K562 (cell line): ENCODE measurements at regions not wholly inside any gene's neighbourhood (a gene's known extent, or its start where the extent isn't known, plus 50 kb on each side); places are given as distances from the start of the nearest gene placed in this dataset.

Source experiments
- ATAC-seq: fragments of 200-7000 bp; cut with Tn5 transposase; 3 replicates; pipeline ENCODE4 v1.9.1; 2020; ENCODE audit warnings: moderate library complexity
- BruUV-seq: library from RNA; stranded (reverse); fragments of 400-500 nt; replicated peaks from 2 replicates; lab custom pipeline; 2021; lab: Mats Ljungman, UMichigan
- CTCF ChIA-PET: fragments of 300-600 bp; formaldehyde crosslinking; extraction: SDS; loops from one replicate; lab custom pipeline; 2021; ENCODE audit warnings: low intra/inter-chr PET ratio; lab: Yijun Ruan, JAX
- POLR2A ChIA-PET: fragments of 300-600, 350-650 bp; sonication (Branson Sonifier 250); formaldehyde crosslinking; extraction: SDS; loops from one replicate; lab custom pipeline; 2021; ENCODE audit warnings: antibody characterized with exemption, inconsistent platforms; lab: Yijun Ruan, JAX
- DNase-seq, 4 experiments: peaks; one replicate each; pipeline versions ENCODE4 v3.0.0 to v3.0.0-alpha.2; 2011 to 2018; ENCODE audit warnings: low spot score in 3 of 4, mixed read lengths in 3 of 4; ENCODE audit errors: extremely low read depth in 1 of 4
- FAIRE-seq: peaks from 2 replicates; lab custom pipeline; 2011; peaks lifted over from hg19 to GRCh38; lab: Jason Lieb, UNC
- H2AFZ ChIP-seq: 2 replicates; pipeline ENCODE4 v1.6.0; 2011; ENCODE audit warnings: low read depth, low read length, control low read depth, inconsistent platforms
- H3K27ac ChIP-seq: fragments of 200-600 bp; 3 replicates; pipeline ENCODE4 v1.8.0; 2011; ENCODE audit warnings: low read depth, mild to moderate bottlenecking, control low read depth, inconsistent platforms, low read length, moderate library complexity, mixed read lengths; ENCODE audit errors: extremely low read depth
- H3K27me3 ChIP-seq, 2 experiments: fragments of 300-600 bp in 1 of 2; 2 replicates in 1 of 2; 3 replicates in 1 of 2; pipeline versions ENCODE4 v1.6.0 to v1.8.0; 2011; ENCODE audit warnings: inconsistent platforms in 2 of 2, low read length in 2 of 2, mild to moderate bottlenecking in 1 of 2, mixed read lengths in 1 of 2, moderate library complexity in 1 of 2; ENCODE audit not compliant: control insufficient read depth in 2 of 2, insufficient read depth in 2 of 2
- H3K36me3 ChIP-seq: fragments of 300-600 bp; 3 replicates; pipeline ENCODE4 v1.8.0; 2011; ENCODE audit warnings: mild to moderate bottlenecking, low read length, inconsistent platforms; ENCODE audit not compliant: control insufficient read depth, insufficient read depth
- H3K4me1 ChIP-seq, 2 experiments: fragments of 200-600 bp in 1 of 2; replicated peaks in 1 of 2; 2 replicates in 1 of 2; 3 replicates in 1 of 2; pipeline versions ENCODE4 v1.5.1 to v1.8.0; 2011; ENCODE audit warnings: inconsistent platforms in 2 of 2, low read length in 2 of 2, mild to moderate bottlenecking in 1 of 2, mixed read lengths in 1 of 2, moderate library complexity in 1 of 2; ENCODE audit not compliant: control insufficient read depth in 2 of 2, insufficient read depth in 2 of 2
- H3K4me2 ChIP-seq: 2 replicates; pipeline ENCODE4 v1.6.1; 2011; ENCODE audit warnings: low read length, control low read depth, inconsistent platforms, mixed read lengths; ENCODE audit not compliant: insufficient read depth
- H3K4me3 ChIP-seq: fragments of 200-600 bp; sonication (generic), shearing (Covaris generic); 2 replicates; pipeline ENCODE4 v1.5.1; 2016; ENCODE audit warnings: control low read depth, inconsistent platforms
- H3K79me2 ChIP-seq: fragments of 200-600 bp; 3 replicates; pipeline ENCODE4 v1.8.0; 2011; ENCODE audit warnings: low read length, inconsistent platforms; ENCODE audit not compliant: control insufficient read depth, insufficient read depth
- H3K9ac ChIP-seq, 2 experiments: 2 replicates each; pipeline versions ENCODE4 v1.6.0 to v1.6.1; 2011; ENCODE audit warnings: low read depth in 2 of 2, low read length in 2 of 2, control low read depth in 1 of 2, inconsistent platforms in 1 of 2, mild to moderate bottlenecking in 1 of 2, mixed read lengths in 1 of 2; ENCODE audit not compliant: insufficient read depth in 1 of 2
- H3K9me1 ChIP-seq: one replicate; pipeline ENCODE4 v1.6.0; 2011; ENCODE audit warnings: inconsistent platforms, mild to moderate bottlenecking, low read length, moderate library complexity; ENCODE audit not compliant: control insufficient read depth, insufficient read depth
- H3K9me3 ChIP-seq: replicated peaks from 2 replicates; pipeline ENCODE4 v1.5.1; 2011; ENCODE audit warnings: low read depth, low read length, inconsistent platforms; ENCODE audit not compliant: control insufficient read depth, insufficient read depth
- H4K20me1 ChIP-seq: replicated peaks from 2 replicates; pipeline ENCODE4 v1.6.1; 2011; ENCODE audit warnings: low read length, inconsistent platforms, mixed read lengths; ENCODE audit not compliant: control insufficient read depth, insufficient read depth
- CCAR2 ChIP-seq: fragments of 200-400 bp; formaldehyde crosslinking; IDR thresholded peaks from 2 replicates; pipeline ENCODE4 v1.6.1; 2017; ENCODE audit warnings: mild to moderate bottlenecking, low read depth, low read length
- FOXJ2 ChIP-seq: fragments of 200-800 bp; sonication (Bioruptor generic); IDR thresholded peaks from 2 replicates; pipeline ENCODE4 v1.6.1; 2016; ENCODE audit warnings: missing genetic modification characterization, missing compliant biosample characterization
- GABPB1 ChIP-seq: sonication (generic); formaldehyde crosslinking; IDR thresholded peaks from 2 replicates; pipeline ENCODE4 v1.8.0; 2022; ENCODE audit warnings: mild to moderate bottlenecking, missing genetic modification reagents
- HNRNPUL1 ChIP-seq: fragments of 200-400 bp; formaldehyde crosslinking; IDR thresholded peaks from 2 replicates; pipeline ENCODE4 v1.6.1; 2017; ENCODE audit warnings: low read length
- LEF1 ChIP-seq: fragments of 450-650 bp; IDR thresholded peaks from 2 replicates; pipeline ENCODE4 v1.6.1; 2016; ENCODE audit warnings: mild to moderate bottlenecking
- MTF1 ChIP-seq: fragments of 250-450 bp; sonication (Bioruptor Pico); IDR thresholded peaks from 2 replicates; pipeline ENCODE4 v1.9.0; 2021; ENCODE audit warnings: moderate library complexity, mild to moderate bottlenecking, inconsistent platforms, borderline replicate concordance
- ZNF197 ChIP-seq: fragments of 200-800 bp; sonication (Bioruptor generic); IDR thresholded peaks from 2 replicates; pipeline ENCODE4 v1.6.1; 2016; ENCODE audit warnings: low read depth, missing genetic modification characterization, missing compliant biosample characterization
- ZNF778 ChIP-seq: fragments of 450-650 bp; formaldehyde crosslinking; IDR thresholded peaks from 2 replicates; pipeline ENCODE4 v1.4.0; 2020; ENCODE audit warnings: mild to moderate bottlenecking, moderate library complexity
- whole genome bisulfite sequencing: fragments of 100-300 bp; shearing (Covaris generic); methylation state at CpG from one replicate; pipeline ENCODE4 v1.1.6; 2016; ENCODE audit warnings: low coverage, mixed read lengths; ENCODE audit not compliant: insufficient coverage; ENCODE audit errors: missing lambda C conversion rate; 5-methylcytosine and 5-hydroxymethylcytosine counted together
- in situ Hi-C: fragments of 300-500 bp; cut with MboI; formaldehyde crosslinking; loops from 4 replicates; pipeline ENCODE4 v1.15.0; 2018; ENCODE audit warnings: inconsistent platforms, mixed read lengths
- intact Hi-C: fragments of 100-400 bp; cut with micrococcal nuclease; formaldehyde crosslinking; loops from 2 replicates; pipeline ENCODE4 v1.14.2; 2022

DNA sequence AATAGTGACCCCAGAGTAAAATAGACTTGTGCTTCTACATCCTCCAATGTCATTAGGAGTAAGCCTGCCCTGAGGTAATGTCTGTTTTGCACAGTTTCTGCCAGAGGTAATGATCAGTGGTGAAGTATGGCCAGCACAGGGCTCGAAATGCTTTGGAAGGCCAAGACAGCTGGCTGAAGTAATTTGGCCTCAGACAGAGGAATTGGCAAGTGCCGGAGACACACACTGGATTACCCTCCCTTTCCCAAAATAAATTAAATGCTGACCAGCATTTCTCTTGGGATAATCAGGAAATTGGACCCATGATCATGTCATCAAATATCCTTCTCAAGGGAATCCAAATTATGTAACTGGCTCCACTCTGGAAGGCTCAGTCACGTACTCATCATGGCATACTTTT is 379.0 kb upstream of the CHST9 start:
- ATAC-seq (no peak), DNase-seq (no peak), FAIRE-seq (no peak)
- Histone ChIP-seq H3K27ac (no peak overlapping the region), H3K9me1 (no peaks in the 10 kb centered on the region), H3K4me2 (no peak overlapping the region), H3K79me2 (no peaks in the 10 kb centered on the region), H3K9ac (no peak overlapping the region), H3K4me1 (no peaks in the 10 kb centered on the region), H3K4me3 (no peak overlapping the region), H3K9me3 (no peaks in the 10 kb centered on the region), H2AFZ (no peak overlapping the region), H3K27me3 (no peaks in the 10 kb centered on the region), H3K36me3 (no peaks in the 10 kb centered on the region), H4K20me1 (no peaks in the 10 kb centered on the region)
- ChIA-PET CTCF (no interaction called here), POLR2A (no interaction called here)
- intact Hi-C loops, result no loop called here
- in situ Hi-C loops, result no loop called here
- WGBS, result 0% methylated on average over 3 of the region's 3 CpGs
- TF ChIP-seq LEF1 (no peak), ZNF197 (CRISPR knock-in tag) (no peak), CCAR2 (no peak), FOXJ2 (tag) (no peak), ZNF778 (CRISPR knock-in tag) (no peak), MTF1 (no peak), HNRNPUL1 (no peak), GABPB1 (no peak)
- BruUV-seq, result no TSS peak
